GM10266 (cell line): ENCODE measurements at regions not wholly inside any gene's neighbourhood (a gene's known extent, or its start where the extent isn't known, plus 50 kb on each side); places are given as distances from the start of the nearest gene placed in this dataset.

Experiments
- DNase-seq: peaks from one replicate; pipeline ENCODE4 v3.0.0; 2012; ENCODE audit errors: extremely low spot score
- CTCF ChIP-seq: IDR thresholded peaks from 2 replicates; pipeline ENCODE4 v1.5.1; 2012; ENCODE audit warnings: mild to moderate bottlenecking, low read depth; ENCODE audit not compliant: control insufficient read depth, insufficient read depth; ENCODE audit errors: missing control alignments

- no peak for TF ChIP-seq CTCF
- DNase-seq, result no peak
These were observed 109.0 kb upstream of the TMEM106B start for GRCh38 chr7:12102126-12102525.

GRCh38 chr7:12102527-12102926 lies 108.6 kb upstream of the TMEM106B start:
- TF ChIP-seq CTCF, result no peak
- no peak for DNase-seq

- no peak for TF ChIP-seq CTCF
- DNase-seq, result no peak
These were observed 107.1 kb upstream of the TMEM106B start for GRCh38 chr7:12103948-12104347.

GRCh38 chr7:12107381-12107780 lies 103.7 kb upstream of the TMEM106B start:
- no peak for TF ChIP-seq CTCF
- no peak for DNase-seq

GRCh38 chr7:12107841-12108254 lies 103.2 kb upstream of the TMEM106B start:
- DNase-seq, result no peak
- TF ChIP-seq CTCF, result no peak

- no peak for DNase-seq
- TF ChIP-seq CTCF, result no peak
These were observed 100.7 kb upstream of the TMEM106B start for GRCh38 chr7:12110425-12110824.

GRCh38 chr7:12111422-12112405 lies 99.4 kb upstream of the TMEM106B start:
- TF ChIP-seq CTCF, result no peak
- DNase-seq, result no peak
